Hematopoietic multipotent progenitor cell treated with erythropoietin and hydrocortisone succinate and interleukin-3 and kit ligand, for 15 days (in vitro differentiated cells): ENCODE measurements at regions not wholly inside any gene's neighbourhood (a gene's known extent, or its start where the extent isn't known, plus 50 kb on each side); places are given as distances from the start of the nearest gene placed in this dataset.
A peak's percentile ranks its signal among the peaks of the same experiment; 100 is the strongest.

Experiments
- DNase-seq: peaks from one replicate; pipeline ENCODE4 v3.0.0-alpha.2; 2015; ENCODE audit warnings: low spot score

- no peak for DNase-seq
Measured at GRCh38 chrX:69226459-69227158, 61.4 kb upstream of the PJA1 start.

GRCh38 chrX:69222103-69223090 is 57.1 kb upstream of the PJA1 start:
- peak; percentile 53 for DNase-seq

GRCh38 chrX:69221239-69222102 is 56.2 kb upstream of the PJA1 start:
- DNase-seq = no peak

GRCh38 chrX:69218407-69218997 is 53.2 kb upstream of the PJA1 start:
- no peak for DNase-seq

- DNase-seq = no peak
Measured at GRCh38 chrX:69216911-69217310, 51.7 kb upstream of the PJA1 start.

- no peak for DNase-seq
Measured at GRCh38 chrX:69216446-69216845, 51.2 kb upstream of the PJA1 start.

- DNase-seq = no peak
Measured at GRCh38 chrX:69215161-69215875, 50.1 kb upstream of the PJA1 start.
